Sigmoid colon (tissue), 4 donors: ENCODE measurements at regions not wholly inside any gene's neighbourhood (a gene's known extent, or its start where the extent isn't known, plus 50 kb on each side); places are given as distances from the start of the nearest gene placed in this dataset.

Experiments used
- CTCF ChIP-seq, 4 experiments: fragments of 450-650 bp in 3 of 4; fragments of 200-600 bp in 1 of 4; IDR thresholded peaks; one replicate each; pipeline ENCODE4 v1.5.1; 2016 to 2019; ENCODE audit warnings: antibody characterized with exemption in 4 of 4, mild to moderate bottlenecking in 3 of 4, moderate library complexity in 2 of 4
- EP300 ChIP-seq, 4 donors: sonication (generic); formaldehyde crosslinking; IDR thresholded peaks; one replicate each; pipeline ENCODE4 v1.6.1; 2017; ENCODE audit warnings: antibody characterized with exemption in 4 of 4
- POLR2A ChIP-seq, 2 donors: fragments of 450-650 bp; IDR thresholded peaks; one replicate each; pipeline ENCODE4 v1.6.1; 2016; ENCODE audit warnings: antibody characterized with exemption in 2 of 2, mild to moderate bottlenecking in 2 of 2, moderate library complexity in 2 of 2
- POLR2AphosphoS5 ChIP-seq, 4 donors: sonication (generic); formaldehyde crosslinking; IDR thresholded peaks; one replicate each; pipeline ENCODE4 v1.6.1; 2017; ENCODE audit warnings: antibody characterized with exemption in 4 of 4

GRCh38 chr2:224268441-224268840, 133.5 kb downstream of the FAM124B start:
- TF ChIP-seq POLR2AphosphoS5 (IDR thresholded peaks at IDR 0.05) (no peak), CTCF (IDR thresholded peaks at IDR 0.05) (no peak), EP300 (IDR thresholded peaks at IDR 0.05) (no peak), POLR2A (IDR thresholded peaks at IDR 0.05) (no peak)
